ENCODE measurements at regions not wholly inside any gene's neighbourhood (a gene's known extent, or its start where the extent isn't known, plus 50 kb on each side); places are given as distances from the start of the nearest gene placed in this dataset.
"Not testable (repeated sequence)": the region's sequence is repeated elsewhere in the genome, so short reads cannot be mapped to it uniquely, and the experiment has no call there.

GRCh38 chr4:66955784-66956183 lies 589.5 kb downstream of the CENPC start:
- in situ Hi-C loops (cut with MboI; ENCODE audit: low pct_ligation_motif_present in 1 of 4, low pct_unique_long_range_greater_than_20kb in 1 of 4, low sequenced_read_pairs in 3 of 4) = no loop called here
- WGBS, 2 donors (ENCODE audit: low coverage in 1 of 2) = 66 to 67% methylated on average over 1 to 3 of the region's 3 CpGs

GRCh38 chr4:66949419-66949818 lies 595.9 kb downstream of the CENPC start:
- in situ Hi-C loops (cut with MboI; ENCODE audit: low pct_ligation_motif_present in 1 of 4, low pct_unique_long_range_greater_than_20kb in 1 of 4, low sequenced_read_pairs in 3 of 4) = no loop called here

More at GRCh38 chr4:66955784-66956183, 589.5 kb downstream of the CENPC start:
- no peaks in the 10 kb centered on the region for H3K36me3 ChIP-seq
- DNase-seq = no peak
- H3K4me1 ChIP-seq = no peaks in the 10 kb centered on the region
- H3K27ac ChIP-seq = no peak overlapping the region
- TF ChIP-seq POLR2AphosphoS5 (IDR thresholded peaks at IDR 0.05) (no peak), CTCF (IDR thresholded peaks at IDR 0.05) (no peak), POLR2A (IDR thresholded peaks at IDR 0.05) (no peak)
- no peak overlapping the region for H3K4me3 ChIP-seq
- H3K9me3 ChIP-seq = no peaks in the 10 kb centered on the region
- no peaks in the 10 kb centered on the region for H3K27me3 ChIP-seq
- intact Hi-C loops (cut with DNase I; ENCODE audit: low total_unique reads) = no loop called here

GRCh38 chr4:66946761-66947160 lies 598.5 kb downstream of the CENPC start:
- intact Hi-C loops (cut with DNase I; ENCODE audit: low total_unique reads) = no loop called here
- TF ChIP-seq POLR2A (IDR thresholded peaks at IDR 0.05) (no peak), EP300 (IDR thresholded peaks at IDR 0.05; ENCODE audit: low read depth) (no peak), CTCF (IDR thresholded peaks at IDR 0.05) (no peak), POLR2AphosphoS5 (IDR thresholded peaks at IDR 0.05) (no peak)
- H3K36me3 ChIP-seq = no peaks in the 10 kb centered on the region
- in situ Hi-C loops (cut with MboI; ENCODE audit: low pct_ligation_motif_present in 1 of 4, low pct_unique_long_range_greater_than_20kb in 1 of 4, low sequenced_read_pairs in 3 of 4) = no loop called here
- no peak overlapping the region for H3K4me3 ChIP-seq
- 74 to 83% methylated on average over 1 of the region's 1 CpG for WGBS, 2 donors (ENCODE audit: low coverage in 1 of 2)
- DNase-seq = no peak
- H3K27me3 ChIP-seq = no peaks in the 10 kb centered on the region
- H3K27ac ChIP-seq = no peak overlapping the region
- H3K4me1 ChIP-seq = no peaks in the 10 kb centered on the region
- no peaks in the 10 kb centered on the region for H3K9me3 ChIP-seq

More at GRCh38 chr4:66949419-66949818, 595.9 kb downstream of the CENPC start:
- intact Hi-C loops (cut with DNase I; ENCODE audit: low total_unique reads) = no loop called here
- Histone ChIP-seq H3K4me1 (no peaks in the 10 kb centered on the region), H3K9me3 (no peaks in the 10 kb centered on the region), H3K27me3 (no peaks in the 10 kb centered on the region), H3K4me3 (no peak overlapping the region), H3K27ac (no peak overlapping the region), H3K36me3 (no peaks in the 10 kb centered on the region)
- DNase-seq = no peak
- TF ChIP-seq POLR2AphosphoS5 (IDR thresholded peaks at IDR 0.05) (no peak), CTCF (IDR thresholded peaks at IDR 0.05) (no peak), POLR2A (IDR thresholded peaks at IDR 0.05) (no peak), EP300 (IDR thresholded peaks at IDR 0.05; ENCODE audit: low read depth) (no peak)
- 58 to 88% methylated on average over 1 of the region's 1 CpG for WGBS, 2 donors (ENCODE audit: low coverage in 1 of 2)

DNA sequence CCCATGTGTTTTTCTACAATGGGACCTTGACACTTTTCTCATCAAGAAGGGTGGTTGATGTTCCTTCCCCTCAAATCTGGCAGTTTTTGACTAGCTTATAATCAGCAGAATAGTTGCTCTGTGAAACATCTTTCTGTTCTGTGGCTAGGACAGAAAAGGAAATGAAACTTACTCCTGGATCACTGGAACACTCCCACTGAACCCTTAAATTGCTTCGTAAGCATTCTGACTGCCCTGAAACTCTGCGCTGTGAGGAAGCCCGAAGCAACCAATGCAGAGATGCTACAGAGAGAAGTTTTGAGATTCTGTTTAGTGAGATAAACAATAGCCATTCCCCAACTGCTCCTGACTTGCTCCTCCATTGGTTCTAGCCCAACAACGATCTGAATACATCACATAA lies 602.2 kb downstream of the CENPC start:
- 59 to 92% methylated on average over 3 to 4 of the region's 4 CpGs for WGBS, 2 donors (ENCODE audit: low coverage in 1 of 2)
- no peaks in the 10 kb centered on the region for H3K36me3 ChIP-seq
- in situ Hi-C loops (cut with MboI; ENCODE audit: low pct_ligation_motif_present in 1 of 4, low pct_unique_long_range_greater_than_20kb in 1 of 4, low sequenced_read_pairs in 3 of 4) (no loop called here), intact Hi-C loops (cut with DNase I; ENCODE audit: low total_unique reads) (no loop called here)
- no peaks in the 10 kb centered on the region for H3K4me1 ChIP-seq
- no peak overlapping the region for H3K4me3 ChIP-seq
- TF ChIP-seq CTCF (IDR thresholded peaks at IDR 0.05) = no peak
- TF ChIP-seq POLR2AphosphoS5 (IDR thresholded peaks at IDR 0.05) = no peak
- TF ChIP-seq EP300 (IDR thresholded peaks at IDR 0.05; ENCODE audit: low read depth) = no peak
- TF ChIP-seq POLR2A (IDR thresholded peaks at IDR 0.05) = no peak
- H3K27me3 ChIP-seq = no peaks in the 10 kb centered on the region
- no peak overlapping the region for H3K27ac ChIP-seq
- H3K9me3 ChIP-seq = no peaks in the 10 kb centered on the region
- no peak for DNase-seq

DNA sequence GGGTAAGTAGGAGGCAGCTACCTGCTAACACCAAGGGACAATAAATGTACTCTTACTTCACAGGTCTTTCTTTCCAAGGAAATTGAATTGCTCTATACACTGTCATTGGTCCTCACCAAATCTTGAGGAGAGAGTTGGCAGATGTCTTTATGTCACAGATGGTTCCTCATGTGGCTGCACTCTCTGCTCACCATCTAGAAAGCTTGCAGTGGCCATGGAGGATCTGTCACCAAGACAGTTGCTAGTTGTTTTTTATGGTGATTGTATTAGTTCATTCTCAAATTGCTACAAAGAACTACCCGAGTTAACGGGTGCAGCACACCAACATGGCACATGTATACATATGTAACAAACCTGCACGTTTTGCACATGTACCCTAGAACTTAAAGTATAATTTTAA lies 613.3 kb downstream of the CENPC start:
- H3K9me3 ChIP-seq; H3K27ac ChIP-seq; H3K36me3 ChIP-seq; in situ Hi-C loops (cut with MboI; ENCODE audit: low pct_ligation_motif_present in 1 of 4, low pct_unique_long_range_greater_than_20kb in 1 of 4, low sequenced_read_pairs in 3 of 4); H3K4me3 ChIP-seq; H3K4me1 ChIP-seq; DNase-seq; intact Hi-C loops (cut with DNase I; ENCODE audit: low total_unique reads); H3K27me3 ChIP-seq: not testable (repeated sequence)
- WGBS, 2 donors (ENCODE audit: low coverage in 1 of 2) = 93 to 96% methylated on average over 3 of the region's 3 CpGs
